ENCODE measurements at regions not wholly inside any gene's neighbourhood (a gene's known extent, or its start where the extent isn't known, plus 50 kb on each side); places are given as distances from the start of the nearest gene placed in this dataset.

DNA sequence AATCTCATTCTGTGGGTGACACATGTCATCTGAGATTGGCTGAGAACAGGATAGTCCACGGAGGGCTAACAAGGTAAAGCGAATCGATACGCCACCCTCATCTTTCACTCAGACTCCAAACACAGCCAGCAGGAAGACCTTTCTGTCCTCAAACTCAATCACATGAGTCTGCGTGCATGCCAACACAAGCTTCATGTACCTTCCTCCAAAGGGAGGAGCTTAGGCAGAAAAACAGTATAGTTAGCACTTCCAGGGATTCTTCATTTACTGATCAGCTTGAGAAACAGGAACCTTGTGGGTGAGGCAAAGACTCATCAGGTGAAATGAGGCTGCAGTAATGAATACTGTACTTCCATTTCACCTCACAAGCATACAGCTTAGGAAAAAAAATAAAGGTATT is 767.1 kb upstream of the API5 start:
- TF ChIP-seq, protein P1, sequence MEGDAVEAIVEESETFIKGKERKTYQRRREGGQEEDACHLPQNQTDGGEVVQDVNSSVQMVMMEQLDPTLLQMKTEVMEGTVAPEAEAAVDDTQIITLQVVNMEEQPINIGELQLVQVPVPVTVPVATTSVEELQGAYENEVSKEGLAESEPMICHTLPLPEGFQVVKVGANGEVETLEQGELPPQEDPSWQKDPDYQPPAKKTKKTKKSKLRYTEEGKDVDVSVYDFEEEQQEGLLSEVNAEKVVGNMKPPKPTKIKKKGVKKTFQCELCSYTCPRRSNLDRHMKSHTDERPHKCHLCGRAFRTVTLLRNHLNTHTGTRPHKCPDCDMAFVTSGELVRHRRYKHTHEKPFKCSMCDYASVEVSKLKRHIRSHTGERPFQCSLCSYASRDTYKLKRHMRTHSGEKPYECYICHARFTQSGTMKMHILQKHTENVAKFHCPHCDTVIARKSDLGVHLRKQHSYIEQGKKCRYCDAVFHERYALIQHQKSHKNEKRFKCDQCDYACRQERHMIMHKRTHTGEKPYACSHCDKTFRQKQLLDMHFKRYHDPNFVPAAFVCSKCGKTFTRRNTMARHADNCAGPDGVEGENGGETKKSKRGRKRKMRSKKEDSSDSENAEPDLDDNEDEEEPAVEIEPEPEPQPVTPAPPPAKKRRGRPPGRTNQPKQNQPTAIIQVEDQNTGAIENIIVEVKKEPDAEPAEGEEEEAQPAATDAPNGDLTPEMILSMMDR (IDR thresholded peaks at IDR 0.05 in 4 of 5, conservative IDR thresholded peaks at IDR 0.05 in 1 of 5): no peak
- TF ChIP-seq POLR2A (IDR thresholded peaks at IDR 0.05): no peak
